ENCODE measurements at regions not wholly inside any gene's neighbourhood (a gene's known extent, or its start where the extent isn't known, plus 50 kb on each side); places are given as distances from the start of the nearest gene placed in this dataset.

DNA sequence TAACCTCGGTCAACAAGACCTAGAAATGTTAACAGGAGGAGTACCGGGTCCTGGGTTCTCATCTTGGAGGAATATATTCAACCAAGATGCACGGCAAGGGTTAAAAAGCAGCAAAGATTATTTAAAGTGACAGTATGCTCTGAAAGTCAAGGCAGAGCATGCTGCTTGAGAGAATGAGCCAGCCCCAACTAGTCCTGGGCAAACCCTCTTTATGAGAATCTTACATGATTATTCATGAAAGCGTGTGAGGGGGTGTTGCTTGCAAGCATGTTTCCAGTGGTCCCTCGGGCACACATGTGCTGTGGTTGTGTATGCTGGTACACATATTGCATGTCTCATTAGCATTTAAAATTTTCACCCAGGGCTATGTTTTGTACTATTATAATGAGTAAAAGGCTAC is 1445.6 kb downstream of the SI start:
- Histone ChIP-seq H3K36me3 (ENCODE audit: insufficient read depth, low read length) (no peaks in the 10 kb centered on the region), H2AFZ (ENCODE audit: low read depth, low read length) (peak overlapping the region; percentile 73), H3K4me3 (ENCODE audit: low read length) (no peak overlapping the region), H3K27me3 (ENCODE audit: insufficient read depth, low read length) (no peaks in the 10 kb centered on the region), H3K4me1 (ENCODE audit: insufficient read depth, low read length) (peaks cover 5% of the 10 kb centered on the region), H3K9me3 (ENCODE audit: low read length) (no peaks in the 10 kb centered on the region)

- no peaks in the 10 kb centered on the region for H3K4me1 ChIP-seq (ENCODE audit: insufficient read depth, low read length)
- H3K9me3 ChIP-seq (ENCODE audit: low read length), result no peaks in the 10 kb centered on the region
- no peak overlapping the region for H3K4me3 ChIP-seq (ENCODE audit: low read length)
- no peak overlapping the region for H2AFZ ChIP-seq (ENCODE audit: low read depth, low read length)
- H3K27me3 ChIP-seq (ENCODE audit: insufficient read depth, low read length), result no peaks in the 10 kb centered on the region
- no peaks in the 10 kb centered on the region for H3K36me3 ChIP-seq (ENCODE audit: insufficient read depth, low read length)
Observed at GRCh38 chr3:163626753-163627152, 1451.5 kb downstream of the SI start.

GRCh38 chr3:163622384-163622783 is 1455.9 kb downstream of the SI start:
- Histone ChIP-seq H3K27me3 (ENCODE audit: insufficient read depth, low read length) (no peaks in the 10 kb centered on the region), H3K36me3 (ENCODE audit: insufficient read depth, low read length) (no peaks in the 10 kb centered on the region), H2AFZ (ENCODE audit: low read depth, low read length) (no peak overlapping the region), H3K9me3 (ENCODE audit: low read length) (no peaks in the 10 kb centered on the region), H3K4me3 (ENCODE audit: low read length) (no peak overlapping the region), H3K4me1 (ENCODE audit: insufficient read depth, low read length) (no peaks in the 10 kb centered on the region)

DNA sequence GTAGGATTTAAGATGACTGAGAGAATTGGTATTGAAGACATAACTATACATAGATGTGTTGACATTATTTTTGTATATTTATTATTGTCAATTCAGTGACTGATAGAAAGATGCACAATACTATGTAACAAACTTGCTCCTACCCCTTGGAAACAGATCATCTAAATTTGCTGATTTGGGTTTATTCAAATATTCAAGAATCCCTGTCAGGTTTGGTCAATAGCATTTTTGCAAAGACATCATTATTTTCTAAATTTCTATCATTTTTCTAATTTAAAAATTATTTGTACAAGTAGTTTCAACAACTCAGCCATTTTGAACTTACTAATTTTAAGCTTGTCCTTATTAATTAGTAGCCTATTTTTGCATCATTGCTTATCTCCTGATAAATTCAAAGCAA is 1463.4 kb downstream of the SI start:
- H3K9me3 ChIP-seq (ENCODE audit: low read length), result no peaks in the 10 kb centered on the region

GRCh38 chr3:163605915-163606314 is 1472.4 kb downstream of the SI start:
- Histone ChIP-seq H3K4me3 (ENCODE audit: low read length) (no peak overlapping the region), H3K36me3 (ENCODE audit: insufficient read depth, low read length) (no peaks in the 10 kb centered on the region), H3K27me3 (ENCODE audit: insufficient read depth, low read length) (no peaks in the 10 kb centered on the region), H3K4me1 (ENCODE audit: insufficient read depth, low read length) (no peaks in the 10 kb centered on the region), H2AFZ (ENCODE audit: low read depth, low read length) (no peak overlapping the region), H3K9me3 (ENCODE audit: low read length) (no peaks in the 10 kb centered on the region)

More for the DNA sequence above, 1463.4 kb downstream of the SI start:
- Histone ChIP-seq H3K4me1 (ENCODE audit: insufficient read depth, low read length) (no peaks in the 10 kb centered on the region), H2AFZ (ENCODE audit: low read depth, low read length) (no peak overlapping the region), H3K36me3 (ENCODE audit: insufficient read depth, low read length) (no peaks in the 10 kb centered on the region), H3K27me3 (ENCODE audit: insufficient read depth, low read length) (no peaks in the 10 kb centered on the region), H3K4me3 (ENCODE audit: low read length) (no peak overlapping the region)

DNA sequence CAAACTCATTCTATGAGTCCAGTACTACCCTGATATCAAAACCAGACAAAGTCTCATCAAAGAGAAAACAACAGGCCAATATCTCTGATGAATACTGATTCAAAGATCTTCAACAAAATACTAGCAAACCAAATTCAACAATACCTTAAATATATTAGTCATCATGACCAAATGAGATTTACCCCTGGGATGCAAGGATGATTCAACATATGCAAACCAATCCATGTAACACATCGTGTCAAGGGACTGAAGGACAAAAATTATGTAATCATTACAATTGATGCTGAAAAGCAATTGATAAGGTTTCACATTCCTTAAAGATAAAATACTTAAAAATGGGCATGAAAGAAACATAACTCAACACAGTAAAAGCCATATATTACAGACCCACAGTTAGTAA is 1476.9 kb downstream of the SI start:
- Histone ChIP-seq H2AFZ (ENCODE audit: low read depth, low read length) (no peak overlapping the region), H3K36me3 (ENCODE audit: insufficient read depth, low read length) (no peaks in the 10 kb centered on the region), H3K4me1 (ENCODE audit: insufficient read depth, low read length) (no peaks in the 10 kb centered on the region), H3K27me3 (ENCODE audit: insufficient read depth, low read length) (no peaks in the 10 kb centered on the region), H3K9me3 (ENCODE audit: low read length) (no peaks in the 10 kb centered on the region), H3K4me3 (ENCODE audit: low read length) (no peak overlapping the region)

- no peaks in the 10 kb centered on the region for H3K4me1 ChIP-seq (ENCODE audit: insufficient read depth, low read length)
- no peaks in the 10 kb centered on the region for H3K9me3 ChIP-seq (ENCODE audit: low read length)
- H3K36me3 ChIP-seq (ENCODE audit: insufficient read depth, low read length), result no peaks in the 10 kb centered on the region
- H2AFZ ChIP-seq (ENCODE audit: low read depth, low read length), result no peak overlapping the region
- no peaks in the 10 kb centered on the region for H3K27me3 ChIP-seq (ENCODE audit: insufficient read depth, low read length)
- no peak overlapping the region for H3K4me3 ChIP-seq (ENCODE audit: low read length)
Observed at GRCh38 chr3:163587342-163587741, 1491.0 kb downstream of the SI start.

GRCh38 chr3:163582967-163583366 is 1495.3 kb downstream of the SI start:
- H2AFZ ChIP-seq (ENCODE audit: low read depth, low read length), result no peak overlapping the region
- no peaks in the 10 kb centered on the region for H3K27me3 ChIP-seq (ENCODE audit: insufficient read depth, low read length)
- no peaks in the 10 kb centered on the region for H3K4me1 ChIP-seq (ENCODE audit: insufficient read depth, low read length)
- no peak overlapping the region for H3K4me3 ChIP-seq (ENCODE audit: low read length)
- no peaks in the 10 kb centered on the region for H3K36me3 ChIP-seq (ENCODE audit: insufficient read depth, low read length)
- no peaks in the 10 kb centered on the region for H3K9me3 ChIP-seq (ENCODE audit: low read length)

GRCh38 chr3:163577271-163577670 is 1501.0 kb downstream of the SI start:
- Histone ChIP-seq H2AFZ (ENCODE audit: low read depth, low read length) (no peak overlapping the region), H3K4me3 (ENCODE audit: low read length) (no peak overlapping the region), H3K27me3 (ENCODE audit: insufficient read depth, low read length) (no peaks in the 10 kb centered on the region), H3K4me1 (ENCODE audit: insufficient read depth, low read length) (no peaks in the 10 kb centered on the region), H3K9me3 (ENCODE audit: low read length) (no peaks in the 10 kb centered on the region), H3K36me3 (ENCODE audit: insufficient read depth, low read length) (no peaks in the 10 kb centered on the region)

- H3K9me3 ChIP-seq (ENCODE audit: low read length), result no peaks in the 10 kb centered on the region
- no peaks in the 10 kb centered on the region for H3K27me3 ChIP-seq (ENCODE audit: insufficient read depth, low read length)
- H3K4me1 ChIP-seq (ENCODE audit: insufficient read depth, low read length), result no peaks in the 10 kb centered on the region
- H3K4me3 ChIP-seq (ENCODE audit: low read length), result no peak overlapping the region
- H3K36me3 ChIP-seq (ENCODE audit: insufficient read depth, low read length), result no peaks in the 10 kb centered on the region
- no peak overlapping the region for H2AFZ ChIP-seq (ENCODE audit: low read depth, low read length)
Observed at GRCh38 chr3:163576314-163576713, 1502.0 kb downstream of the SI start.

DNA sequence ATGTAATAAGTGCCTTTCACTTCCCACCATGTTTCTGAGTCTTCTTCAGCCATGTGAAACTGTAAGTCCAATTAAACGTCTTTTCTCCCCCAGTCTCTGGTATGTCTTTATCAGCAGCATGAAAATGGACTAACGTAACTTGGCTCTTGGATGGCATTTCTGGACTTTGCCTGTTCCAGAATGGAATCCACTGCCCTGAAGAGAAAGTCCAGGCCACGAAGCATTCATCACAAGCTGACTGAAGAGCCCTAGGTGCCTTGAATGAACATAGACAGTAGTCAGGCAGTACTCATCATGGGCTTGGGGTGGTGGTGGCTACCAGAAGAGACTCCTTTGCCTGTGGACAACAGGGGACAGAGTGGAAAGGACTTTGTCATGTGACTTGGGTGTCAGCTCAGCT is 1505.0 kb downstream of the SI start:
- Histone ChIP-seq H3K4me1 (ENCODE audit: insufficient read depth, low read length) (no peaks in the 10 kb centered on the region), H3K4me3 (ENCODE audit: low read length) (no peak overlapping the region), H2AFZ (ENCODE audit: low read depth, low read length) (no peak overlapping the region), H3K27me3 (ENCODE audit: insufficient read depth, low read length) (no peaks in the 10 kb centered on the region), H3K36me3 (ENCODE audit: insufficient read depth, low read length) (no peaks in the 10 kb centered on the region), H3K9me3 (ENCODE audit: low read length) (no peaks in the 10 kb centered on the region)

DNA sequence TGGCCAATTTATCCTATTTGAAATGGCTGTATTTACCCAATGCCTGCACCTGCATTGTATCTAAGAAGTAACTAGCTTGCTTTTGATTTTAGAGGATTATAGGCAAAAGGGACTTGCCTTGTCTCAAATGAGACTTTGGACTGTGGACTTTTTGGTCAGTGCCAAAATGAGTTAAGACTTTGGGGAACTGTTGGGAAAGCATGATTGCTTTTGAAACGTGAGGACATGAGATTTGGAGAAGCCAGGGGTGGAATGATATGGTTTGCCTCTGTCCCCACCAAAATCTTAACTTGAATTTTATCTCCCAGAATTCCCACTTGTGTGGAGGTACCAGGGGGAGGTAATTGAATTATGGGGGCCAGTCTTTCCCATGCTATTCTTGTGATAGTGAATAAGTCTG is 1505.4 kb downstream of the SI start:
- Histone ChIP-seq H3K9me3 (ENCODE audit: low read length) (no peaks in the 10 kb centered on the region), H2AFZ (ENCODE audit: low read depth, low read length) (no peak overlapping the region), H3K4me1 (ENCODE audit: insufficient read depth, low read length) (no peaks in the 10 kb centered on the region), H3K4me3 (ENCODE audit: low read length) (no peak overlapping the region), H3K27me3 (ENCODE audit: insufficient read depth, low read length) (no peaks in the 10 kb centered on the region), H3K36me3 (ENCODE audit: insufficient read depth, low read length) (no peaks in the 10 kb centered on the region)

DNA sequence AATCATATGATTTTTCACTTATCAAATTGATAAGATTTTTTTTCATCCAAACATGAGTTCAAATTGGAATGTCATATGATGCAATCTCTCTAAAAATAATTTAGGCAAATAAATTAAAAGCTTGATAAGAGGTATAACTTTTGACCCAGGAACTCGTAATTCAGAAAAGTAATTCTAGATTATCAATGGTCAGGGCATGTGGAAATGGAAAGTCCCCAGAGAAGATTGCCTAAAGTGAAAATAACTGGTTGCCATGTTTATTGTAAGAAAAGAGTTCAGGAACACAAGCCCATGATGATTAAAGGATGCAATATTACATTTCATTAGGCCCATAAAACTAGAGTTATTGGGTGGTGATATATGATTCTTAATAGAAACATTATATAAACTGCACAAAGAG is 1514.8 kb downstream of the SI start:
- Histone ChIP-seq H3K9me3 (ENCODE audit: low read length) (no peaks in the 10 kb centered on the region), H3K4me1 (ENCODE audit: insufficient read depth, low read length) (no peaks in the 10 kb centered on the region), H2AFZ (ENCODE audit: low read depth, low read length) (no peak overlapping the region), H3K4me3 (ENCODE audit: low read length) (no peak overlapping the region), H3K36me3 (ENCODE audit: insufficient read depth, low read length) (no peaks in the 10 kb centered on the region), H3K27me3 (ENCODE audit: insufficient read depth, low read length) (no peaks in the 10 kb centered on the region)

GRCh38 chr3:163562625-163563024 is 1515.7 kb downstream of the SI start:
- Histone ChIP-seq H3K27me3 (ENCODE audit: insufficient read depth, low read length) (no peaks in the 10 kb centered on the region), H3K4me3 (ENCODE audit: low read length) (no peak overlapping the region), H3K9me3 (ENCODE audit: low read length) (no peaks in the 10 kb centered on the region), H2AFZ (ENCODE audit: low read depth, low read length) (no peak overlapping the region), H3K36me3 (ENCODE audit: insufficient read depth, low read length) (no peaks in the 10 kb centered on the region), H3K4me1 (ENCODE audit: insufficient read depth, low read length) (no peaks in the 10 kb centered on the region)
